OCI-LY7 (cell line): ENCODE measurements at regions not wholly inside any gene's neighbourhood (a gene's known extent, or its start where the extent isn't known, plus 50 kb on each side); places are given as distances from the start of the nearest gene placed in this dataset.
"Not testable (repeated sequence)": the region's sequence is repeated elsewhere in the genome, so short reads cannot be mapped to it uniquely, and the experiment has no call there.

Source experiments
- BruUV-seq: library from RNA; stranded (reverse); fragments of 400-500 nt; replicated peaks from 2 replicates; lab custom pipeline; 2021; lab: Mats Ljungman, UMichigan
- CTCF ChIA-PET: fragments of 300-600 bp; sonication (Branson Sonifier 250); formaldehyde crosslinking; loops from one replicate; lab custom pipeline; 2022; ENCODE audit warnings: antibody characterized with exemption; ENCODE audit not compliant: unreplicated experiment; lab: Charles Lee
- POLR2A ChIA-PET: fragments of 300-600 bp; sonication (Branson Sonifier 250); formaldehyde crosslinking; loops from one replicate; lab custom pipeline; 2022; ENCODE audit warnings: antibody characterized with exemption; lab: Charles Lee
- DNase-seq: peaks from one replicate; pipeline ENCODE4 v3.0.0-alpha.2; 2015; ENCODE audit warnings: low spot score
- H2AFZ ChIP-seq: fragments of 200-600 bp; sonication (generic), shearing (Covaris generic); 2 replicates; pipeline ENCODE4 v1.6.1; 2014; ENCODE audit warnings: mild to moderate bottlenecking, antibody characterized with exemption, low read length, moderate library complexity
- H3K27ac ChIP-seq: fragments of 200-600 bp; sonication (generic); 2 replicates; pipeline ENCODE4 v1.5.1; 2014; ENCODE audit warnings: mixed run types, low read depth, mild to moderate bottlenecking, moderate library complexity, low read length, inconsistent platforms; ENCODE audit not compliant: poor library complexity, severe bottlenecking
- H3K36me3 ChIP-seq: fragments of 200-600 bp; sonication (generic); 2 replicates; pipeline ENCODE4 v1.6.1; 2014; ENCODE audit warnings: mild to moderate bottlenecking, antibody characterized with exemption, low read length, moderate library complexity, mixed read lengths; ENCODE audit not compliant: insufficient read depth
- H3K4me1 ChIP-seq: fragments of 200-600 bp; sonication (generic); 2 replicates; pipeline ENCODE4 v1.5.1; 2014; ENCODE audit warnings: mild to moderate bottlenecking, low read length; ENCODE audit not compliant: insufficient read depth, poor library complexity, severe bottlenecking
- H3K4me2 ChIP-seq: fragments of 200-600 bp; sonication (generic); 2 replicates; pipeline ENCODE4 v1.6.1; 2014; ENCODE audit warnings: mild to moderate bottlenecking, low read length
- H3K4me3 ChIP-seq: fragments of 200-600 bp; sonication (generic); 2 replicates; pipeline ENCODE4 v1.5.1; 2014; ENCODE audit warnings: mild to moderate bottlenecking, low read depth, low read length; ENCODE audit not compliant: poor library complexity, severe bottlenecking
- H3K79me2 ChIP-seq: fragments of 200-600 bp; sonication (generic); 2 replicates; pipeline ENCODE4 v1.6.1; 2016; ENCODE audit warnings: low read depth, mild to moderate bottlenecking, low read length, moderate library complexity, mixed read lengths; ENCODE audit not compliant: insufficient read depth
- H3K9me2 ChIP-seq: fragments of 200-600 bp; sonication (generic); 2 replicates; pipeline ENCODE4 v1.6.1; 2016; ENCODE audit warnings: mild to moderate bottlenecking, low read length, mixed read lengths; ENCODE audit not compliant: insufficient read depth
- H3K9me3 ChIP-seq: fragments of 200-600 bp; sonication (generic); 2 replicates; pipeline ENCODE4 v1.6.1; 2014; ENCODE audit warnings: mild to moderate bottlenecking, mixed run types, low read length, mixed read lengths
- H4K20me1 ChIP-seq: fragments of 200-600 bp; sonication (generic); 2 replicates; pipeline ENCODE4 v1.6.1; 2014; ENCODE audit warnings: mild to moderate bottlenecking, antibody characterized with exemption, low read length, moderate library complexity, mixed read lengths; ENCODE audit not compliant: insufficient read depth
- CTCF ChIP-seq: fragments of 200-600 bp; sonication (generic); conservative IDR thresholded peaks from 2 replicates; pipeline ENCODE4 v1.5.1; 2014; ENCODE audit warnings: mild to moderate bottlenecking, antibody characterized with exemption, low read length, moderate library complexity, mixed read lengths
- EZH2phosphoT487 ChIP-seq: fragments of 200-600 bp; sonication (generic); IDR thresholded peaks from 2 replicates; pipeline ENCODE4 v1.6.1; 2018; ENCODE audit warnings: low read depth, borderline replicate concordance, mild to moderate bottlenecking, mixed run types, antibody characterized with exemption, low read length, moderate library complexity, mixed read lengths
- intact Hi-C: fragments of 100-400 bp; cut with micrococcal nuclease; formaldehyde crosslinking; loops from one replicate; pipeline ENCODE4 v1.10.0; 2022; ENCODE audit not compliant: unreplicated experiment

- DNase-seq = no peak
- H3K36me3 ChIP-seq = no peaks in the 10 kb centered on the region
- intact Hi-C loops = no loop called here
- H3K27ac ChIP-seq = no peak overlapping the region
- BruUV-seq = no TSS peak
- CTCF ChIA-PET = no interaction called here
- no peak overlapping the region for H3K4me2 ChIP-seq
- no peaks in the 10 kb centered on the region for H3K9me3 ChIP-seq
- no peaks in the 10 kb centered on the region for H3K4me1 ChIP-seq
- TF ChIP-seq CTCF (no peak), EZH2phosphoT487 (no peak)
- H3K79me2 ChIP-seq = no peaks in the 10 kb centered on the region
- H2AFZ ChIP-seq = no peak overlapping the region
- POLR2A ChIA-PET = no interaction called here
- H4K20me1 ChIP-seq = no peaks in the 10 kb centered on the region
- no peak overlapping the region for H3K4me3 ChIP-seq
- no peaks in the 10 kb centered on the region for H3K9me2 ChIP-seq
These were observed 191.3 kb upstream of the IRX5 start for GRCh38 chr16:54739381-54739780.

- Histone ChIP-seq H4K20me1 (no peaks in the 10 kb centered on the region), H3K4me2 (no peak overlapping the region), H3K9me2 (no peaks in the 10 kb centered on the region), H2AFZ (no peak overlapping the region), H3K27ac (no peak overlapping the region), H3K4me1 (no peaks in the 10 kb centered on the region), H3K4me3 (no peak overlapping the region), H3K36me3 (no peaks in the 10 kb centered on the region), H3K9me3 (no peaks in the 10 kb centered on the region), H3K79me2 (no peaks in the 10 kb centered on the region)
- no peak for TF ChIP-seq EZH2phosphoT487
- no peak for TF ChIP-seq CTCF
- DNase-seq = no peak
- ChIA-PET POLR2A (interaction anchor here (1.2 kb wide), 1 partner anchor 13 kb away, joined by 3 read pairs; no protein-coding TSS in a partner anchor), CTCF (no interaction called here)
- intact Hi-C loops = no loop called here
- BruUV-seq = no TSS peak
These were observed 196.5 kb upstream of the IRX5 start for GRCh38 chr16:54734156-54734555.

- H2AFZ ChIP-seq, H3K27ac ChIP-seq, H3K4me1 ChIP-seq, intact Hi-C loops, BruUV-seq, CTCF ChIA-PET, DNase-seq, H3K4me2 ChIP-seq, H3K4me3 ChIP-seq, H4K20me1 ChIP-seq, POLR2A ChIA-PET, H3K9me2 ChIP-seq, H3K36me3 ChIP-seq, H3K79me2 ChIP-seq, H3K9me3 ChIP-seq: not testable (repeated sequence)
These were observed 203.0 kb upstream of the IRX5 start for GRCh38 chr16:54727696-54728095.
